Esophagus muscularis mucosa (tissue), 4 donors: ENCODE measurements at regions not wholly inside any gene's neighbourhood (a gene's known extent, or its start where the extent isn't known, plus 50 kb on each side); places are given as distances from the start of the nearest gene placed in this dataset.

Experiments used
- DNase-seq: peaks from one replicate; pipeline ENCODE4 v3.0.0-alpha.2; 2017; ENCODE audit errors: extremely low spot score
- H3K27ac ChIP-seq, 4 donors: fragments of 200-600 bp; sonication (generic); replicated peaks in 1 of 4; 1 replicate in 3 of 4; 2 replicates in 1 of 4; pipeline ENCODE4 v1.5.1; 2016 to 2019; ENCODE audit warnings: mild to moderate bottlenecking in 1 of 4
- H3K27me3 ChIP-seq, 4 donors: fragments of 200-600 bp; sonication (generic); one replicate each; pipeline versions ENCODE4 v1.5.1 to v1.6.0; 2016 to 2019
- H3K36me3 ChIP-seq, 4 donors: fragments of 200-600 bp; sonication (generic); one replicate each; pipeline ENCODE4 v1.5.1; 2016 to 2019
- H3K4me1 ChIP-seq, 4 donors: fragments of 200-600 bp; sonication (generic); one replicate each; pipeline ENCODE4 v1.5.1; 2016 to 2019
- H3K4me3 ChIP-seq, 4 donors: fragments of 200-600 bp; sonication (generic); 1 replicate in 2 of 4; 2 replicates in 2 of 4; pipeline ENCODE4 v1.5.1; 2016 to 2019; ENCODE audit warnings: mild to moderate bottlenecking in 4 of 4, moderate library complexity in 1 of 4
- H3K9me3 ChIP-seq, 4 donors: fragments of 200-600 bp; sonication (generic); 1 replicate in 3 of 4; 2 replicates in 1 of 4; pipeline ENCODE4 v1.5.1; 2016 to 2019
- CTCF ChIP-seq, 3 experiments: fragments of 200-600 bp in 2 of 3; fragments of 450-650 bp in 1 of 3; sonication (generic) in 2 of 3; IDR thresholded peaks; one replicate each; pipeline ENCODE4 v1.5.1; 2017 to 2019; ENCODE audit warnings: antibody characterized with exemption in 3 of 3, mild to moderate bottlenecking in 2 of 3, moderate library complexity in 1 of 3
- EP300 ChIP-seq: sonication (generic); formaldehyde crosslinking; IDR thresholded peaks from one replicate; pipeline ENCODE4 v1.6.1; 2017; ENCODE audit warnings: antibody characterized with exemption
- POLR2A ChIP-seq: fragments of 450-650 bp; IDR thresholded peaks from one replicate; pipeline ENCODE4 v1.6.1; 2017; ENCODE audit warnings: antibody characterized with exemption, moderate library complexity, mild to moderate bottlenecking, low read depth
- POLR2AphosphoS5 ChIP-seq, 2 donors: sonication (generic); formaldehyde crosslinking; IDR thresholded peaks; one replicate each; pipeline ENCODE4 v1.6.1; 2017; ENCODE audit warnings: antibody characterized with exemption in 2 of 2
- WGBS: methylation state at CpG from one replicate; pipeline ENCODE4 v1.1.5; 2018; 5-methylcytosine and 5-hydroxymethylcytosine counted together
- intact Hi-C: fragments of 100-400 bp; cut with DNase I; formaldehyde crosslinking; loops from one replicate; pipeline ENCODE4 v1.15.1; 2023

- intact Hi-C loops: no loop called here
- H3K4me1 ChIP-seq: no peaks in the 10 kb centered on the region
- H3K9me3 ChIP-seq: no peaks in the 10 kb centered on the region
- no peaks in the 10 kb centered on the region for H3K27me3 ChIP-seq
- no peak overlapping the region for H3K27ac ChIP-seq
- H3K36me3 ChIP-seq: no peaks in the 10 kb centered on the region
- no peak overlapping the region for H3K4me3 ChIP-seq
- WGBS: 67% methylated on average over 1 of the region's 1 CpG
- no peak for DNase-seq
- TF ChIP-seq POLR2AphosphoS5 (IDR thresholded peaks at IDR 0.05): no peak
- TF ChIP-seq POLR2A: no peak
- TF ChIP-seq CTCF (IDR thresholded peaks at IDR 0.05): no peak
- no peak for TF ChIP-seq EP300
These were observed 336.9 kb downstream of the SNAPC1 start for GRCh38 chr14:62099091-62099490.

GRCh38 chr14:62101189-62101588 is 339.0 kb downstream of the SNAPC1 start:
- intact Hi-C loops: no loop called here
- H3K36me3 ChIP-seq: no peaks in the 10 kb centered on the region
- H3K4me1 ChIP-seq: no peaks in the 10 kb centered on the region
- WGBS: 36% methylated on average over 1 of the region's 1 CpG
- H3K27me3 ChIP-seq: no peaks in the 10 kb centered on the region
- no peaks in the 10 kb centered on the region for H3K9me3 ChIP-seq
- no peak overlapping the region for H3K4me3 ChIP-seq
- no peak overlapping the region for H3K27ac ChIP-seq
- no peak for TF ChIP-seq POLR2A
- TF ChIP-seq POLR2AphosphoS5 (IDR thresholded peaks at IDR 0.05): no peak
- no peak for TF ChIP-seq EP300
- TF ChIP-seq CTCF (IDR thresholded peaks at IDR 0.05): no peak
- DNase-seq: no peak

- TF ChIP-seq POLR2AphosphoS5 (IDR thresholded peaks at IDR 0.05): no peak
- TF ChIP-seq EP300: no peak
- no peak for TF ChIP-seq POLR2A
- no peak for TF ChIP-seq CTCF (IDR thresholded peaks at IDR 0.05)
- no peaks in the 10 kb centered on the region for H3K27me3 ChIP-seq
- H3K4me3 ChIP-seq: no peak overlapping the region
- DNase-seq: no peak
- WGBS: 19% methylated on average over 3 of the region's 3 CpGs
- no peaks in the 10 kb centered on the region for H3K4me1 ChIP-seq
- H3K36me3 ChIP-seq: no peaks in the 10 kb centered on the region
- intact Hi-C loops: no loop called here
- H3K9me3 ChIP-seq: no peaks in the 10 kb centered on the region
- H3K27ac ChIP-seq: no peak overlapping the region
These were observed 339.6 kb downstream of the SNAPC1 start for GRCh38 chr14:62101673-62102348.

GRCh38 chr14:62102349-62102725 is 340.1 kb downstream of the SNAPC1 start:
- Histone ChIP-seq H3K36me3 (no peaks in the 10 kb centered on the region), H3K4me1 (no peaks in the 10 kb centered on the region), H3K9me3 (no peaks in the 10 kb centered on the region), H3K4me3 (no peak overlapping the region), H3K27me3 (no peaks in the 10 kb centered on the region), H3K27ac (no peak overlapping the region)
- no peak for TF ChIP-seq EP300
- TF ChIP-seq POLR2A: no peak
- TF ChIP-seq CTCF (IDR thresholded peaks at IDR 0.05): no peak
- TF ChIP-seq POLR2AphosphoS5 (IDR thresholded peaks at IDR 0.05): no peak
- WGBS: 83% methylated on average over 3 of the region's 3 CpGs
- intact Hi-C loops: no loop called here
- DNase-seq: no peak

GRCh38 chr14:62103464-62103863 is 341.2 kb downstream of the SNAPC1 start:
- Histone ChIP-seq H3K4me1 (no peaks in the 10 kb centered on the region), H3K4me3 (no peak overlapping the region), H3K36me3 (no peaks in the 10 kb centered on the region), H3K27ac (no peak overlapping the region), H3K27me3 (no peaks in the 10 kb centered on the region), H3K9me3 (no peaks in the 10 kb centered on the region)
- intact Hi-C loops: no loop called here
- WGBS: 84% methylated on average over 4 of the region's 4 CpGs
- TF ChIP-seq CTCF (IDR thresholded peaks at IDR 0.05): no peak
- TF ChIP-seq EP300: no peak
- TF ChIP-seq POLR2A: no peak
- no peak for TF ChIP-seq POLR2AphosphoS5 (IDR thresholded peaks at IDR 0.05)
- DNase-seq: no peak
